22Rv1 (cell line): ENCODE measurements at regions not wholly inside any gene's neighbourhood (a gene's known extent, or its start where the extent isn't known, plus 50 kb on each side); places are given as distances from the start of the nearest gene placed in this dataset.

Source experiments
- H3K27ac ChIP-seq: fragments of 450-650 bp; 2 replicates; pipeline ENCODE4 v1.5.1; 2017
- CTCF ChIP-seq: fragments of 450-650 bp; IDR thresholded peaks from 2 replicates; pipeline ENCODE4 v1.5.1; 2017; ENCODE audit warnings: mild to moderate bottlenecking
- ZFX ChIP-seq: fragments of 450-650 bp; IDR thresholded peaks from 2 replicates; pipeline ENCODE4 v1.6.1; 2017; ENCODE audit warnings: antibody characterized with exemption, borderline replicate concordance

GRCh38 chr1:218205721-218206120 is 79.4 kb upstream of the RRP15 start:
- TF ChIP-seq CTCF = no peak
- no peak overlapping the region for H3K27ac ChIP-seq

- TF ChIP-seq CTCF = no peak
- TF ChIP-seq ZFX = no peak
- H3K27ac ChIP-seq = no peak overlapping the region
Observed at GRCh38 chr1:218207194-218207593, 77.9 kb upstream of the RRP15 start.

GRCh38 chr1:218209351-218209861 is 75.7 kb upstream of the RRP15 start:
- TF ChIP-seq ZFX = no peak
- no peak for TF ChIP-seq CTCF
- H3K27ac ChIP-seq = no peak overlapping the region

- no peak overlapping the region for H3K27ac ChIP-seq
- TF ChIP-seq ZFX = no peak
- no peak for TF ChIP-seq CTCF
Observed at GRCh38 chr1:218211241-218211640, 73.9 kb upstream of the RRP15 start.

- TF ChIP-seq CTCF = no peak
- no peak for TF ChIP-seq ZFX
- no peak overlapping the region for H3K27ac ChIP-seq
Observed at GRCh38 chr1:218217040-218217439, 68.1 kb upstream of the RRP15 start.

- no peak for TF ChIP-seq CTCF
- no peak for TF ChIP-seq ZFX
- no peak overlapping the region for H3K27ac ChIP-seq
Observed at GRCh38 chr1:218219460-218219859, 65.6 kb upstream of the RRP15 start.

- no peak for TF ChIP-seq ZFX
- no peak for TF ChIP-seq CTCF
- H3K27ac ChIP-seq = no peak overlapping the region
Observed at GRCh38 chr1:218224101-218224500, 61.0 kb upstream of the RRP15 start.
